Right atrium auricular region (tissue), 2 donors: ENCODE measurements at regions not wholly inside any gene's neighbourhood (a gene's known extent, or its start where the extent isn't known, plus 50 kb on each side); places are given as distances from the start of the nearest gene placed in this dataset.
A peak's percentile ranks its signal among the peaks of the same experiment; 100 is the strongest.

ENCODE experiments used
- DNase-seq: peaks from one replicate; pipeline ENCODE4 v3.0.0-alpha.2; 2019; ENCODE audit warnings: low spot score
- H3K27ac ChIP-seq, 2 donors: fragments of 200-600 bp; sonication (generic); 1 replicate in 1 of 2; 2 replicates in 1 of 2; pipeline ENCODE4 v1.5.1; 2016 to 2019
- H3K27me3 ChIP-seq, 2 donors: fragments of 200-600 bp; sonication (generic); one replicate each; pipeline versions ENCODE4 v1.5.1 to v1.6.0; 2017 to 2019
- H3K36me3 ChIP-seq: fragments of 200-600 bp; sonication (generic); one replicate; pipeline ENCODE4 v1.5.1; 2016
- H3K4me1 ChIP-seq, 2 donors: fragments of 200-600 bp; sonication (generic); one replicate each; pipeline versions ENCODE4 v1.5.1 to v1.6.0; 2017 to 2019
- H3K4me3 ChIP-seq, 2 donors: fragments of 200-600 bp; sonication (generic); 1 replicate in 1 of 2; 2 replicates in 1 of 2; pipeline ENCODE4 v1.5.1; 2017 to 2019; ENCODE audit warnings: mild to moderate bottlenecking in 1 of 2, moderate library complexity in 1 of 2
- H3K9me3 ChIP-seq, 2 donors: fragments of 200-600 bp; sonication (generic); one replicate each; pipeline ENCODE4 v1.5.1; 2019
- TF ChIP-seq, protein P1 (sequence below), 2 donors: fragments of 200-600 bp; sonication (generic); IDR thresholded peaks; one replicate each; pipeline ENCODE4 v1.5.1; 2019; ENCODE audit warnings: antibody characterized with exemption in 2 of 2

GRCh38 chr7:12456506-12456905, 52.8 kb upstream of the VWDE start:
- Histone ChIP-seq H3K27me3 (no peaks in the 10 kb centered on the region), H3K9me3 (no peaks in the 10 kb centered on the region), H3K4me3 (no peak overlapping the region), H3K36me3 (no peaks in the 10 kb centered on the region), H3K27ac (no peak overlapping the region), H3K4me1 (no peaks in the 10 kb centered on the region)
- TF ChIP-seq, protein P1, sequence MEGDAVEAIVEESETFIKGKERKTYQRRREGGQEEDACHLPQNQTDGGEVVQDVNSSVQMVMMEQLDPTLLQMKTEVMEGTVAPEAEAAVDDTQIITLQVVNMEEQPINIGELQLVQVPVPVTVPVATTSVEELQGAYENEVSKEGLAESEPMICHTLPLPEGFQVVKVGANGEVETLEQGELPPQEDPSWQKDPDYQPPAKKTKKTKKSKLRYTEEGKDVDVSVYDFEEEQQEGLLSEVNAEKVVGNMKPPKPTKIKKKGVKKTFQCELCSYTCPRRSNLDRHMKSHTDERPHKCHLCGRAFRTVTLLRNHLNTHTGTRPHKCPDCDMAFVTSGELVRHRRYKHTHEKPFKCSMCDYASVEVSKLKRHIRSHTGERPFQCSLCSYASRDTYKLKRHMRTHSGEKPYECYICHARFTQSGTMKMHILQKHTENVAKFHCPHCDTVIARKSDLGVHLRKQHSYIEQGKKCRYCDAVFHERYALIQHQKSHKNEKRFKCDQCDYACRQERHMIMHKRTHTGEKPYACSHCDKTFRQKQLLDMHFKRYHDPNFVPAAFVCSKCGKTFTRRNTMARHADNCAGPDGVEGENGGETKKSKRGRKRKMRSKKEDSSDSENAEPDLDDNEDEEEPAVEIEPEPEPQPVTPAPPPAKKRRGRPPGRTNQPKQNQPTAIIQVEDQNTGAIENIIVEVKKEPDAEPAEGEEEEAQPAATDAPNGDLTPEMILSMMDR (IDR thresholded peaks at IDR 0.05): no peak
- no peak for DNase-seq

GRCh38 chr7:12458520-12459131, 55.0 kb upstream of the VWDE start:
- H3K36me3 ChIP-seq: no peaks in the 10 kb centered on the region
- no peak for DNase-seq
- no peaks in the 10 kb centered on the region for H3K4me1 ChIP-seq
- no peaks in the 10 kb centered on the region for H3K9me3 ChIP-seq
- no peak overlapping the region for H3K4me3 ChIP-seq
- H3K27ac ChIP-seq: no peak overlapping the region
- TF ChIP-seq, protein P1 (IDR thresholded peaks at IDR 0.05): peak; percentile 44 to 74
- H3K27me3 ChIP-seq: no peaks in the 10 kb centered on the region

DNA sequence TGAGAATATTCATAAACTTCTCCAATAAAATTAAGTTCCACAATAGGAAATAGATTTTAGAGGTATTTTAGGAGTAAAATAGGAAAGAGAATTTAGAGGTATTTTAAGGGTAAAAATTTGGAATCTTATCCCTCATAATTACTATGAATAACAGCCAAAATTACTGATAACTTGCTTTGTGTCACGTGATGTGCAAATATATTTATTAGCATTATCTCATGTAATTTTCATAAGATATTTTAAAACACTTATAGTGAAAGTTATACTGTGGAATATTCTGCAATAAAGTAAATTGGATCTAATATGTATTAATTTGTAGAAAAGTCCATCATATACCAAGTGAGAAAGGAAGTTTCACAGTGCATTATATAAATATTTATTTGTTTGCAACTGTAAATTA, 64.2 kb upstream of the VWDE start:
- H3K27ac ChIP-seq: no peak overlapping the region
- H3K9me3 ChIP-seq: no peaks in the 10 kb centered on the region
- no peaks in the 10 kb centered on the region for H3K4me1 ChIP-seq
- TF ChIP-seq, protein P1 (IDR thresholded peaks at IDR 0.05): no peak
- no peaks in the 10 kb centered on the region for H3K36me3 ChIP-seq
- H3K4me3 ChIP-seq: no peak overlapping the region
- no peak for DNase-seq
- H3K27me3 ChIP-seq: no peaks in the 10 kb centered on the region

GRCh38 chr7:12469568-12469967, 65.9 kb upstream of the VWDE start:
- no peak for DNase-seq
- Histone ChIP-seq H3K4me3 (no peak overlapping the region), H3K9me3 (no peaks in the 10 kb centered on the region), H3K4me1 (no peaks in the 10 kb centered on the region), H3K27me3 (no peaks in the 10 kb centered on the region), H3K36me3 (no peaks in the 10 kb centered on the region), H3K27ac (no peak overlapping the region)
- TF ChIP-seq, protein P1 (IDR thresholded peaks at IDR 0.05): no peak

DNA sequence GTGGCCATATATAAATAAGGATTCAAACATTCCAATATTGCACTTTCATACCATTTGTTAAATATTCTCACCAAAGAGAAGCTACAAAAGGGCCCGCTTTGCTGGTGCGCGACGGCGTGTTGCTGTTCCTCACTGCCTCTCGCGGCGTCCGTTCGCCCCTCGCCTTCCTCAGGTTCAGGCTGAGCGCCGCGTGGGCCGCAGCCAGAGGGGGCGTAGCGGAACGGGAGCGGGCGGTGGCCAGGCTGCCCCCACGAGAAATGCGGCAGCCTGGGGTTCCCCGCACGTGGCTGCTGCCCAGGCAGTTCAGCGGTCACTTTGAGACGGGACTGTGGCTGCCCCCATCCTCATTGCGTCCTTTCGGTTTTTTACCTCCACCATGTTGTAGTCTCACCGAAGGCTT, 67.3 kb upstream of the VWDE start:
- no peaks in the 10 kb centered on the region for H3K27me3 ChIP-seq
- peaks cover 0 to 6% of the 10 kb centered on the region in 2 donors for H3K4me1 ChIP-seq
- TF ChIP-seq, protein P1 (IDR thresholded peaks at IDR 0.05): no peak
- DNase-seq: no peak
- H3K27ac ChIP-seq: no peak overlapping the region
- H3K9me3 ChIP-seq: no peaks in the 10 kb centered on the region
- H3K36me3 ChIP-seq: no peaks in the 10 kb centered on the region
- H3K4me3 ChIP-seq: no peak overlapping the region

DNA sequence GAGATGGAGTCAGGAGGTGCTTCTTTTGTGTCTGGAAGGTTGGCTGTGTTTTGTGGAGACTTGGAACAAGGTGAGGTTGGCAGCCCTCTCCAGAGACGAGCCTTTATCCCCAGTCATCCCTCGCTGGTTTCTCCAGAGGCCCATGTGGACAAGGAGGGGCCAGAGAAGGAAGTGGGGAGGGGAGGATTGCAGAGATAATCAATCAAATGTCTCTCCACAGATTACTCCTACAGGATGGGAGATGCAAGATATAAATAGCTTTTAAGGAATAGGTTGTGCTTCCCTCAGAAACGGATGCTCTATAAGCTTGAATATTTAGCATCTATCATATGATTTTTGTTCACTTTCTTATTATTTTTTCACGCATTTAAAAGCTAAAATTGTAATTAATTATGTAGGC, 70.4 kb upstream of the VWDE start:
- no peaks in the 10 kb centered on the region for H3K9me3 ChIP-seq

More for the DNA sequence above, 70.4 kb upstream of the VWDE start:
- no peak for DNase-seq
- Histone ChIP-seq H3K4me1 (peaks cover 0 to 6% of the 10 kb centered on the region in 2 donors), H3K4me3 (no peak overlapping the region), H3K27me3 (no peaks in the 10 kb centered on the region), H3K27ac (no peak overlapping the region), H3K36me3 (no peaks in the 10 kb centered on the region)
- TF ChIP-seq, protein P1 (IDR thresholded peaks at IDR 0.05): no peak
